ENCODE measurements at regions not wholly inside any gene's neighbourhood (a gene's known extent, or its start where the extent isn't known, plus 50 kb on each side); places are given as distances from the start of the nearest gene placed in this dataset.

- H3K27me3 Mint-ChIP-seq (ENCODE audit: low read depth): peaks cover under 1% of the 10 kb centered on the region
- H3K4me1 Mint-ChIP-seq (ENCODE audit: low read depth): no peaks in the 10 kb centered on the region
- no peaks in the 10 kb centered on the region for H3K36me3 Mint-ChIP-seq (ENCODE audit: low read depth)
- TF ChIP-seq CTCF (IDR thresholded peaks at IDR 0.05): no peak
- no peak overlapping the region for H3K27ac Mint-ChIP-seq (ENCODE audit: unreplicated experiment)
- no peak for DNase-seq (ENCODE audit: low spot score)
- H3K9me3 Mint-ChIP-seq (ENCODE audit: low read depth): no peaks in the 10 kb centered on the region
- H3K4me3 Mint-ChIP-seq (ENCODE audit: unreplicated experiment): no peak overlapping the region
Observed at GRCh38 chr12:85669911-85670310, 166.3 kb downstream of the RASSF9 start.

- Mint-ChIP-seq H3K27me3 (ENCODE audit: low read depth) (no peaks in the 10 kb centered on the region), H3K27ac (ENCODE audit: unreplicated experiment) (no peak overlapping the region), H3K36me3 (ENCODE audit: low read depth) (no peaks in the 10 kb centered on the region), H3K9me3 (ENCODE audit: low read depth) (no peaks in the 10 kb centered on the region), H3K4me1 (ENCODE audit: low read depth) (no peaks in the 10 kb centered on the region), H3K4me3 (ENCODE audit: unreplicated experiment) (no peak overlapping the region)
- no peak for TF ChIP-seq CTCF (IDR thresholded peaks at IDR 0.05)
- DNase-seq (ENCODE audit: low spot score): no peak
Observed at GRCh38 chr12:85672436-85672835, 163.8 kb downstream of the RASSF9 start.

- Mint-ChIP-seq H3K4me1 (ENCODE audit: low read depth) (no peaks in the 10 kb centered on the region), H3K27me3 (ENCODE audit: low read depth) (no peaks in the 10 kb centered on the region), H3K4me3 (ENCODE audit: unreplicated experiment) (no peak overlapping the region), H3K36me3 (ENCODE audit: low read depth) (no peaks in the 10 kb centered on the region), H3K9me3 (ENCODE audit: low read depth) (no peaks in the 10 kb centered on the region), H3K27ac (ENCODE audit: unreplicated experiment) (no peak overlapping the region)
- no peak for DNase-seq (ENCODE audit: low spot score)
- no peak for TF ChIP-seq CTCF (IDR thresholded peaks at IDR 0.05)
Observed at GRCh38 chr12:85673921-85674420, 162.2 kb downstream of the RASSF9 start.

GRCh38 chr12:85676816-85677749 is 159.1 kb downstream of the RASSF9 start:
- TF ChIP-seq CTCF (IDR thresholded peaks at IDR 0.05): no peak
- H3K9me3 Mint-ChIP-seq (ENCODE audit: low read depth): peaks cover 5% of the 10 kb centered on the region
- no peaks in the 10 kb centered on the region for H3K36me3 Mint-ChIP-seq (ENCODE audit: low read depth)
- H3K27ac Mint-ChIP-seq (ENCODE audit: unreplicated experiment): no peak overlapping the region
- no peak overlapping the region for H3K4me3 Mint-ChIP-seq (ENCODE audit: unreplicated experiment)
- H3K27me3 Mint-ChIP-seq (ENCODE audit: low read depth): no peaks in the 10 kb centered on the region
- no peaks in the 10 kb centered on the region for H3K4me1 Mint-ChIP-seq (ENCODE audit: low read depth)
- no peak for DNase-seq (ENCODE audit: low spot score)

- H3K4me1 Mint-ChIP-seq (ENCODE audit: low read depth): no peaks in the 10 kb centered on the region
- H3K27me3 Mint-ChIP-seq (ENCODE audit: low read depth): no peaks in the 10 kb centered on the region
- H3K27ac Mint-ChIP-seq (ENCODE audit: unreplicated experiment): no peak overlapping the region
- no peak for TF ChIP-seq CTCF (IDR thresholded peaks at IDR 0.05)
- DNase-seq (ENCODE audit: low spot score): no peak
- H3K36me3 Mint-ChIP-seq (ENCODE audit: low read depth): no peaks in the 10 kb centered on the region
- H3K9me3 Mint-ChIP-seq (ENCODE audit: low read depth): peaks cover 5% of the 10 kb centered on the region
- no peak overlapping the region for H3K4me3 Mint-ChIP-seq (ENCODE audit: unreplicated experiment)
Observed at GRCh38 chr12:85679296-85679695, 156.9 kb downstream of the RASSF9 start.

All from chondrocyte (in vitro differentiated cells).